CD4-positive, alpha-beta T cell treated with Interleukin-1 beta for 1 hour (primary cell): ENCODE measurements at regions not wholly inside any gene's neighbourhood (a gene's known extent, or its start where the extent isn't known, plus 50 kb on each side); places are given as distances from the start of the nearest gene placed in this dataset.

Experiments used
- DNase-seq, 2 donors: peaks; one replicate each; pipeline ENCODE4 v3.0.0-alpha.2; 2020 to 2022

DNA sequence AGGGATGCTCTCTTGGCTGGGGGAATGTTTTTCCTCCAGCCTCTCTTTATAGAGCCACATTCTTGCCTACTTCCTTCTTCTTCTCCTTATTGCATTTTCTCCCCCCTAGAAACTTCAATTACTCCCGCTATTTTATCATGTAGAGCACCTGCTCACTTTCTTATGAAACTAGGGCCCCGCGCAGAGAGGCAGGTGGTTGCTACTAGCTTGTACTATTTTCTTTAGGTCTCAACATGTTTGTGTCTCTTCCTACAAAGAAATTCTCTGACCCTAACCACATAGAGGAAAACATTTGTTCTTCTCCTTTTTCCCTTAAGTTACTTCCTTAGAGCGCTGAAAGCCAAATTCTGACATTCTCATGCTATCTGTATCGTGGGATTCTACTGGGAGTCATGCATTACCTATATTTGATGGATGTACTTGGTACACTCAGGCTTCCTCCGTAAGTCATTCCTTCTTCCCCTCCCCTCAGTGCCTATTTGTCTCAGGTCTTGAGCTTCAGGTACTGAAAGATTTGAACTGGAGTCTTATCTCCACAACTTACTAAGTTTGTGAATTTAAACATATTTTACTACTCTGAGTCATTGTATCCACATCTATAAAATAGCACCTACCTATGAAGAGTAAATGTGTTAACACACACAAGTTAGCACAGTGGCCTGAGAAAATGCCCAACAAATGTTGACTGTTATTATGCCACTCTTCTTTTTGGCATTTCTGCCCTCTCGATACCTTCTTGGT lies 159.1 kb upstream of the LEF1 start:
- DNase-seq, result no peak

- DNase-seq, result no peak
These were observed 156.8 kb upstream of the LEF1 start for GRCh38 chr4:108325561-108325960.

- DNase-seq, result no peak
These were observed 155.7 kb upstream of the LEF1 start for GRCh38 chr4:108324450-108324849.

DNA sequence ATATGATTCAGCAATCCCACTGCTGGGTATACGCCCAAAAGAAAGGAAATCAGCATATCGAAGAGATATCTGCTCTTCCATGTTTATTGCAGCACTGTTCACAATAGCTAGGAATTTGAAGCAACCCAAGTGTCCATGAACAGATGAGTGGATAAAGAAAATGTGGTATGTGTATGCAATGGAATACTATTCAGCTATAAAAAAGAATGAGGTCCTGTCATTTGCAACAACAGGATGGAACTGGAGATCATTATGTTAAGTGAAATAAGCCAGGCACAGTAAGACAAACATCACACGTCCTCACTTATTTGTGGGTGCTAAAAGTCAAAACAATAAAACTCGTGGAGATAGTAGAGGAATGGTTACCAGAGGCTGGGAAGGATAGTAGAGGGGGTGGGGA lies 153.8 kb upstream of the LEF1 start:
- no peak for DNase-seq

DNA sequence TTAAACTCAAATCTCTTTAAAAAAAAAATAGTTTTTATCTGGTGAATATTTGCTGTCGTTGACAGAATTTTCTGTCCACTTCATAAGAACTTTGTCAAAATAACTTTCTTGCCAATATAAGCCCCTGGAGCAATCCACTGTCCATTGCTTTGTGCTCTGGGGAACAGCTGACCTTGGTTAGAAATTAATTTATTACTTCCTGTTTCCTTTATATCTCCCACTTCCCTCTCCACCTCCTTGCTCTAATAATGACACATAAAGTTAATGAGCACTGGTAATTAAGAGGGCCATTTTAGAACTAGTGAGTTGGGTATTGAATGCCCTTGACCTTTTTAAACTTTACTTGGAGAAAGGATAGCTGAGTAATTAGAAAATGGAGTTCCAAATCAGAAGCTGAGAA lies 151.3 kb upstream of the LEF1 start:
- no peak for DNase-seq

DNA sequence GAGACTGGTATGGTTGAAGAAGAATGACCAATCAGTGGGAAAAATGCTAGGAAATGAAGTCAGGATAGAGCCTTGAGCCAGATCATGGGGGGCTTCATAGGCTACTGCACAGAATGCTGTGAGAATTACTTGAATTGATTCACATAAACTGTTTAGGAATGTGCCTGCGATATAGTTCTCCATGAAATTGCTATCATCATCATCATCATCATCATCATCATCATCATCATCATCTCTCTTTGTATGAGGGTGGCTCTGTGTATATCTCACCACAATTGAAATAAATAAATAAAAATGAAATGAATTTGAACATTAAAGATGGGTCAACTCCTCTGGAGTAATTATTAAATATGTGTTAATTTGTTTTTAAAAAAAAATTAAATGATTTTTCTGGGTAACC lies 148.6 kb upstream of the LEF1 start:
- DNase-seq, result no peak

GRCh38 chr4:108315694-108316093 lies 147.0 kb upstream of the LEF1 start:
- DNase-seq, result no peak

DNA sequence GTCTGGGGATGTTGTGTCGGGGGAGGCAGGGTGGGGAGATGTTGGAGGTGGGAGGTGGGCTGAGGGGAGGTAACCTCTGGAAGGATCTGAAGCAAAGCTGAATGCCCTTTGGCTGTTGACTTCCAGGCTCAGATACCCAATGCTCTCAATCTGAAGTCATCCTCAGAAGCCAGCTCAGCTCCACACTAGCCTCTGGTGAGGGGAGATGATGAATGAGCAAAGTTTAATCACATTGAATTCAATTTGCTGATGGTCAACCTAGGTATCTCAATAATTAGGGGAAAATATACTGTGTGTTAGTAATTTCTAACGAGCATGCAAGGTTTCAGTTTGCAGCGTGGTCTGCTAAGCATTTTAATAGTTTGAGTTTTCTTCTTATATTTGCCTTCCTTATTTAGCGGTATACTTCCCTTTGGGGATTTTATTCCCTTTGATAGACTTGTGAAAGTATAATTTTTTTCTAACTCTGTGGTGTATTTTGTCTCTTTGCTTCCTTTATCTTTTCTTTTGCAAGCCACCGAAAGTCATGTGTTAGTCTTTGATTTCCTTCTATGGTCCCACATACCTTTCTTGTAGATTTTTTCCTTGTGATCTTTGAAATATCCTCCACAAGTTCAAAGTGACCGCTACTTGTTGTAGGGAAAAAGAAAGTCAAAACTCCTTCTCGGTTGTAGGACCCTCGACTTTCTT lies 146.3 kb upstream of the LEF1 start:
- no peak for DNase-seq

GRCh38 chr4:108313546-108314339 lies 145.0 kb upstream of the LEF1 start:
- no peak for DNase-seq

GRCh38 chr4:108311313-108311712 lies 142.6 kb upstream of the LEF1 start:
- DNase-seq, result no peak

- DNase-seq, result no peak
These were observed 134.9 kb upstream of the LEF1 start for GRCh38 chr4:108303488-108304177.

- DNase-seq, result no peak
These were observed 133.0 kb upstream of the LEF1 start for GRCh38 chr4:108301545-108302251.

- no peak for DNase-seq
These were observed 128.9 kb upstream of the LEF1 start for GRCh38 chr4:108297605-108298004.

DNA sequence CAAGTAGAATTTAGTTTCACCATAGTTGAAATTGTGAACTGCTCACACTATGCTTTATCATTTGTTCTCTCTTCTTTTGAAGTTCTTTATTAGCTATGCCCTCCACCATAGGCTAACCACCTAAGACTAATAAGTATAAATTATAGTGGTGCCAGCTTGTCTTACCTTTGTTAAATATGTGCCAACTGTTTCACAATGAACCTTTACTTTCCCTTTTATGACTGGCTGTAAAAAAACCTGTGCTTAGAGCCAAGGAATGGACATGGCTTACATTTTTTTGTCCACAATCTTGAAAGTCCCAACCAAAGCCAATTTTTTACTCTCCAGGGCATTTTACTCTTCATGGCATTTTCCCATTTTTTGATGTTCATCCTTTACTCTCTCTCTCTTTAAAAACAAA lies 123.5 kb upstream of the LEF1 start:
- DNase-seq, result no peak

DNA sequence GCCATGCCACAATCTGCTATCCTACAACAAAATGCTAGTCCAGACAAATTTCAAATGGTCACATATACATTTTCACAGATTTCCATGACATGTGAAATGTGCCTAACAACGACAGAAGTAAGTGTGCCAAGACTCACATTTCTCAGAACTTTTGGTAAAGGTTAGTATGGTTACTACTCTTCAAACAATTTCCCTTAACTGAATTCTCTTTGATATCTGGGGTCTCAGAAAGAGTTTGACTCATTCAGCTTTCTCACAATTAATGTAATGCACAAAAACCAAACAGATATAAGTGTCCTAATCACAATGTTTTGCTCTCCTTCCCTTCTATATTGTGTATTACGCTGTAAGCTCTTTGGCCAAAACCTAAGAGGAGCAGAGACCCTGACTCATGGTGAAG lies 122.4 kb upstream of the LEF1 start:
- no peak for DNase-seq

DNA sequence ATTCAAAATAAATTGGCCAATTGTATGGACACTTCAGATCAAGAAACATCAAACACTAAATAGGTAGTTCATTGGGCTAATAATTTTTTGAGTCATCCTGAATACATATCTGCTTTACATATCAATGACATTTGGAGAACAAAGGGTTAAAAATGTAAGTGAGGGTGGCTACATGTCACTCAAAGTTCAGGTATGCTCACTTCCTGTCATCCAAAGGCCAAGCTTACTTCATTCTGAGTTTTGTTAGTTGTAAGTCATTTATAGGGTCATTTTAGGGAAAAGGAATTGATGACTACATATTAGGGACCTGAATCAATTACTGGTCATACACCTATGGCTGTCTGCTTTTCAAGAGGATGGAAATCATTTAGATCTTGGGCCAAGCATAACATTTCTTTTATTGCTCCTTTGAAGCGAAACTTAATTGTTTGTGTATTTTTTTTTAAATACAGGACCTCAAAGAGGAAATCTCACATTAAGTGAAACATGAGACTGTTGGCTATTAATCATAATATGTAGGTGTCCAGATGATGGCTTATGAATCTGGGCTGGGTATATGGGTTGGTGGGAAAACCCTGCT lies 119.2 kb upstream of the LEF1 start:
- no peak for DNase-seq

GRCh38 chr4:108280072-108280471 lies 111.3 kb upstream of the LEF1 start:
- no peak for DNase-seq

DNA sequence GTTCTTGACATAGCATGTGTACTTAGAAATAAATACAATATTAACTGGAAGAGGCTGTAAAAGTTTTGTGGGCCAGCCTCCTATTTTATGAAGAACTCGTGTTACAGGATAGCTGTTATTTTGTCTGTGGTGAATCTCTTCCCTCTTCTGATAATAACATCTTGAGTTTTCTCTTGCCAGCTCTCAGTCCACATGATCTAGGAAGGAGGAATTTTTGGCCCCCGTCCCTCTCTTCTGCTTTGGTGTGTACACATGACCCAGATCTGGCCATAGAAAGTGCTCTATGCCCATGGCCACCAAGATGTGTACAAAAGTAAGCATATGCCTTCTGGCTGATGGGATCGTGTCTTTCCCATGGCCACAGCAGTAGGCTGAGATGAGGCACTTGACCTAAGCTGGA lies 108.0 kb upstream of the LEF1 start:
- no peak for DNase-seq

DNA sequence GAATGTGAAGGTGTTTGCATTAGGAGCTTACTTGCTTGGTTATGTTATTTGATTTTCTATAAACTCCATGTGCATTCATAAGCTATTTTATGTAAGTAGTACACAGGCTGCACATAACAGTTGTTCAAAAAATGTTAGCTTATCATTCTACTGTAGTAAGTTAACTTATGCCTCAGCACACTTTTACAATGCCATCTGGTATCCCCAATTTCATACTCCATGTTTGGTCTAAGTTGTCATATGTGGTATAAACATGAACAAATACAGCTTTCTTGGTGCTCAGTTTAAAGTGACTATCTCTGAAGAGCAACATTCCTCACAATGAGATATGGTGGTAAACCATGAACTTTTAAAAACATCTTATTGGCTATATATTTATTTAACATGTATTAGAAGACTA lies 104.3 kb upstream of the LEF1 start:
- no peak for DNase-seq

DNA sequence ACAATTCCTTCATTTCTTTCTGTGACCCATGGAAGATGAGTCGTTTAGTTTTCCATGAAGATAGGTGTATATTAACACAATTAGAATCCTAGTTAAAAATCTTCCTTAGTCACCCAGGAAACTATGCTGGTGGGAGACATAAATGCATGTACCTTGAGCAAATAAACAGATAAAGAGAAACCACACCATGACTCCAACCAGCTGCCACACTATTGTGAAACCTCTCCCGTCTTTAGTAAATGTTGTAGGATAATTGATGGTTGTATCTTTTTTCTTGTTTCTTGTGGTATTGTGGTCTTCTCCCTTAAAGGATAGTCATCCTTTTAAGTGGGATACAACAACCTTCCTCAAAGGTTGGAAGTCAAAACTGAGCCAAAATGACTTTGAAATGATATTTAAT lies 103.8 kb upstream of the LEF1 start:
- DNase-seq, result no peak

GRCh38 chr4:108272046-108272445 lies 103.3 kb upstream of the LEF1 start:
- DNase-seq, result no peak
